22Rv1 (cell line): ENCODE measurements at regions not wholly inside any gene's neighbourhood (a gene's known extent, or its start where the extent isn't known, plus 50 kb on each side); places are given as distances from the start of the nearest gene placed in this dataset.

Source experiments
- H3K27ac ChIP-seq: fragments of 450-650 bp; 2 replicates; pipeline ENCODE4 v1.5.1; 2017
- CTCF ChIP-seq: fragments of 450-650 bp; IDR thresholded peaks from 2 replicates; pipeline ENCODE4 v1.5.1; 2017; ENCODE audit warnings: mild to moderate bottlenecking
- ZFX ChIP-seq: fragments of 450-650 bp; IDR thresholded peaks from 2 replicates; pipeline ENCODE4 v1.6.1; 2017; ENCODE audit warnings: antibody characterized with exemption, borderline replicate concordance

DNA sequence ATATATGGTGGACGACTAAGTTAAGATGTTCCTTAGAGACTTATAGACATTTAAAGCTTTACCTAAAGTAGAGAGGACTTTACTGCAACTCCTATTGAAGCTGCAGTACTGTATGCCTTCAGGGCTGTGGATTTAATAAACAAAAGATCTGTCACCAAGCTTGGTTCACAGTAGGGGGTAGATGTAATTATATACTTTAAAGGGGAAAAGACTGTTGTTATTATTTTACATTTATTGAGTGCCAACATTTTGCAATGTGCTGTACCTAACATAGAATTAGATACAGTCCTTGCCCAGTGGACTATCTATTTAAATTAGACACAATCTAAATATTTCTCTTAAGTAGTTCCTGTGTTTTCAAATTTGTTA lies 67.2 kb downstream of the SLIT2 start:
- H3K27ac ChIP-seq, result no peak overlapping the region
- TF ChIP-seq CTCF (no peak), ZFX (no peak)

DNA sequence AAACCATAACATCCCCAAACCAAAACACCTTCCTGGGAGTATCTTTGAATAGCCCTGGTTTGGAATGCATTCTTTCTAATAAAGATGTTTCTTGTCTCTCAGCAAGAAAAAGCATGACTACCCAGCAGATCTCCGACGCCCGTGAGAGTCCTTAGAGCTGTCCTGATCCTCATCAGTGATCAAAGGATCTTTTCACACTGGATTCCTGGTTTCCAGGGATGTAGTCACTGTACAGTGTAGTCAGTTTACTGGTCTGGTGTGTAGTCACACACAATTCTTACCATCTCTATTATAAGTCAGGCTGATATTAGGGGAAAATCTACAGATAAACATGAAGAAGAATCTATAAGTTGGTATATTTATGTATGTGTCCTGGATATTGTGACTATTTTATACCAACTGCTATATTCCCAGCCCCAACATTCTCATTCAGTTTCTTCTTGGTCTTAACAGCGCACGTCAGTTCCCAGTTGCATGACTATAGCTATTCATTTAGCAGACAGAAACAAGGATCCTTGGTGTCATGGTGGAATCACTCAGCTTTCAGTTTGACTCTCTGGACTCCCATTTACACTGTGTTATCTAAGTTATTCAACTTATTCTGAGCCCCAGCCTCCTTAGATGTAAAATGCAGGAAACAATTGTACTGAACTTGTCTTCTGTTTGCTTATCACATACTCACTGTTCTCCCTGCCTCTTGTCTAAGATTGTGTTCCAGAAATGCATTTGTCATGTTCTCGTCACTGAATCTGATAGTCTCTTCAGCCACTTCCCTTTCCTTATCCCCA lies 68.3 kb downstream of the SLIT2 start:
- no peak for TF ChIP-seq CTCF
- no peak for TF ChIP-seq ZFX
- no peak overlapping the region for H3K27ac ChIP-seq

DNA sequence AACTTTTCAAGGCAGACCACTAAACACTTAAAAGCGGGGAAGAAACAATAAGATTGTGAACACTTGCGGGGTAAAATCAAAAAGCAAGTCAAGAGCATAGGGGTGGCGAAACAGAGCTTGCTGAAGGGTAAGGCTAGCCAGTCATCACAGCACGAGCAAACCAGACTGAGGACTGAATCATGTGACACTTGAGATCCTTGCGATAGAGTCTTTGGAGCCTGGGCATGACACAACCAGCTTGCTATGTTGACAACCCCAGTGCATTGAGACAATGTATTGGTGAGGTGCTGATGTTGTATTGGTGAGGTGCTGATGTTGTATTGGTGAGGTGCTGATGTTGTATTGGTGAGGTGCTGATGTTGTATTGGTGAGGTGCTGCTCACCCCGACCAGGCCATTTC lies 72.3 kb downstream of the SLIT2 start:
- no peak for TF ChIP-seq ZFX
- TF ChIP-seq CTCF, result no peak
- no peak overlapping the region for H3K27ac ChIP-seq

GRCh38 chr4:20326460-20326859 lies 74.8 kb downstream of the SLIT2 start:
- no peak for TF ChIP-seq CTCF
- TF ChIP-seq ZFX, result no peak
- H3K27ac ChIP-seq, result no peak overlapping the region

- no peak for TF ChIP-seq CTCF
- no peak for TF ChIP-seq ZFX
These were observed 75.3 kb downstream of the SLIT2 start for GRCh38 chr4:20326977-20327376.

GRCh38 chr4:20327808-20328207 lies 76.1 kb downstream of the SLIT2 start:
- no peak for TF ChIP-seq ZFX
- no peak for TF ChIP-seq CTCF
- no peak overlapping the region for H3K27ac ChIP-seq

More at GRCh38 chr4:20326977-20327376, 75.3 kb downstream of the SLIT2 start:
- no peak overlapping the region for H3K27ac ChIP-seq

DNA sequence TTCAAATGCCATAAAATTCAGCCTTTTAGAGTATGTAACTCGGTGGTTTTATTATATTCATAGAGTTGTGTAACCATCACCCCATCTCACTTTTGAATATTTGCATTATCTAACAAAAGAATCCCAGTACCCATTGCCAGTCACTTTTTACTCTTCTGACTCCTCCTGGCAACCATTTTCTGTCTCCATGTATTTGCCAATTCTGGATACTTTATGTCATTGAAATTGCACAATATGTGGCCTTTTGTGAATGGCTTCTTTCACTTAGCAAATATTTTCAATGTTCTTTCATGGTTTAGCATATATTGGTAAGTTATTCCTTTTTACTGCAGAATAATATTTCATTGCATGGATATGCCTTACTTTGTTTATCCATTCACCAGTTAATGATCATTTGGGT lies 79.9 kb downstream of the SLIT2 start:
- no peak overlapping the region for H3K27ac ChIP-seq
- TF ChIP-seq CTCF (no peak), ZFX (no peak)
